ENCODE measurements at regions not wholly inside any gene's neighbourhood (a gene's known extent, or its start where the extent isn't known, plus 50 kb on each side); places are given as distances from the start of the nearest gene placed in this dataset.

GRCh38 chr11:113604186-113604585 lies 101.9 kb downstream of the TMPRSS5 start:
- TF ChIP-seq CTCF (IDR thresholded peaks at IDR 0.05) (no peak), CBFB (CRISPR knock-in tag; IDR thresholded peaks at IDR 0.05; ENCODE audit: low read depth) (no peak), CREM (CRISPR knock-in tag; IDR thresholded peaks at IDR 0.05) (no peak), ZNF512 (CRISPR knock-in tag; IDR thresholded peaks at IDR 0.05; ENCODE audit: borderline replicate concordance) (no peak), IRF2 (CRISPR knock-in tag; IDR thresholded peaks at IDR 0.05; ENCODE audit: borderline replicate concordance, low read depth) (no peak), ATF2 (CRISPR knock-in tag; IDR thresholded peaks at IDR 0.05; ENCODE audit: borderline replicate concordance, low read depth) (no peak), ZNF263 (CRISPR knock-in tag; IDR thresholded peaks at IDR 0.05; ENCODE audit: low read depth) (no peak), SP1 (CRISPR knock-in tag; conservative IDR thresholded peaks at IDR 0.05) (no peak), NFYB (CRISPR knock-in tag; conservative IDR thresholded peaks at IDR 0.05; ENCODE audit: low read depth) (no peak), STAT6 (CRISPR knock-in tag; conservative IDR thresholded peaks at IDR 0.05; ENCODE audit: low read depth) (no peak), TEAD4 (CRISPR knock-in tag; IDR thresholded peaks at IDR 0.05) (no peak), AFF4 (CRISPR knock-in tag; IDR thresholded peaks at IDR 0.05; ENCODE audit: borderline replicate concordance) (no peak), ZNF281 (CRISPR knock-in tag; IDR thresholded peaks at IDR 0.05) (no peak)
